ENCODE measurements at regions not wholly inside any gene's neighbourhood (a gene's known extent, or its start where the extent isn't known, plus 50 kb on each side); places are given as distances from the start of the nearest gene placed in this dataset.

DNA sequence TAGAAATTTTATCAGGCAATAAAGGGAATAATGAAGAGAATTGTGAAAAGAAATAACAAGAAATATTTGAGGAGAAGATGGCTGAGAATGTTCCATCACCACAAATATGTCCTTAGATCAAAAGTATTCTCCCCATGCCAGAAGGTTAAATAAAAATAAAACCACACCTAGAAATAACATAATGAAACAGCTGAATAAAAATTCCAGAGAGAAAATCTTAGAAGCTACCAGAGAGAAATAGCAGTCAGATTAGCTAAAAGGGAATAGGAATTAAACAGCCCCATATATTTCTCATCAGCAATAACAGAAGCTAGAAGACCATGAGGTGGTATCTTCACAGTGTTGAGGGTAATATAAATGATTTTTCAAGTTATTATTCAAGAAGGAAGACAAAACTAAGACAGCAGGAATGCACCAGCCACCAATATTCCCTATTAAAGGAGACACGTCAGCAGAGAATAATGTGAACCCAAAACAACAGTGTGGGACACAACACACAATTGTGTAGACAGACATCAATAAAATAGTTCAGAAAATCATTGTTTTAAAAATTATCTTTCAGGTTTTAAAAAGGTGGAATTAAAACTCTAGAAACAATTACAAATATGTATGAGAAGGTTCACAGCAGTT, 82.0 kb upstream of the NEDD4L start:
- Mint-ChIP-seq H3K27me3 (ENCODE audit: low read depth) (peaks cover 22% of the 10 kb centered on the region), H3K4me3 (no peak overlapping the region), H3K36me3 (no peaks in the 10 kb centered on the region), H3K9me3 (peaks cover 11% of the 10 kb centered on the region), H3K4me1 (no peaks in the 10 kb centered on the region), H3K27ac (no peak overlapping the region)
- TF ChIP-seq, protein P1, sequence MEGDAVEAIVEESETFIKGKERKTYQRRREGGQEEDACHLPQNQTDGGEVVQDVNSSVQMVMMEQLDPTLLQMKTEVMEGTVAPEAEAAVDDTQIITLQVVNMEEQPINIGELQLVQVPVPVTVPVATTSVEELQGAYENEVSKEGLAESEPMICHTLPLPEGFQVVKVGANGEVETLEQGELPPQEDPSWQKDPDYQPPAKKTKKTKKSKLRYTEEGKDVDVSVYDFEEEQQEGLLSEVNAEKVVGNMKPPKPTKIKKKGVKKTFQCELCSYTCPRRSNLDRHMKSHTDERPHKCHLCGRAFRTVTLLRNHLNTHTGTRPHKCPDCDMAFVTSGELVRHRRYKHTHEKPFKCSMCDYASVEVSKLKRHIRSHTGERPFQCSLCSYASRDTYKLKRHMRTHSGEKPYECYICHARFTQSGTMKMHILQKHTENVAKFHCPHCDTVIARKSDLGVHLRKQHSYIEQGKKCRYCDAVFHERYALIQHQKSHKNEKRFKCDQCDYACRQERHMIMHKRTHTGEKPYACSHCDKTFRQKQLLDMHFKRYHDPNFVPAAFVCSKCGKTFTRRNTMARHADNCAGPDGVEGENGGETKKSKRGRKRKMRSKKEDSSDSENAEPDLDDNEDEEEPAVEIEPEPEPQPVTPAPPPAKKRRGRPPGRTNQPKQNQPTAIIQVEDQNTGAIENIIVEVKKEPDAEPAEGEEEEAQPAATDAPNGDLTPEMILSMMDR (IDR thresholded peaks at IDR 0.05; ENCODE audit: unreplicated experiment), result no peak
- no peak for DNase-seq (ENCODE audit: low spot score in 2 of 2, unreplicated experiment in 2 of 2)

DNA sequence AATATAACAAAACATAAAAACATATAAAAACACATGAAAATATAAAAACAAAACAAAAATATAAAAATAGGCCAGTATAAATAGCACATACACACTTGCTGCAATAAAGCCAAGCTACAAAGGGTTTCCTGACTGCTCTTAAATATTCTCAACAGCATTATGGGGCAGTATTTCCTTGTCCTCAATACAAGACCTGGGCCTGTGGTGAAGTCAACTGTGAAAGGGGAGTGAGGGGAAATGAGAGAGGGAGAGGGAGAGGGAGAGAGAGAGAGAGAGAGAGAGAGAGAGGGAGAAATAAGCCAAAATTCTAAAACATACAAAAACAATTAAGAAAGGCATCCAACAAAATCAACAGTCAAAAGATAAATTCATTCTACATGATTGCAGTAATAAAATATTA, 82.6 kb upstream of the NEDD4L start:
- H3K4me3 Mint-ChIP-seq, result no peak overlapping the region
- no peak for DNase-seq (ENCODE audit: low spot score in 2 of 2, unreplicated experiment in 2 of 2)
- H3K36me3 Mint-ChIP-seq, result no peaks in the 10 kb centered on the region
- no peak overlapping the region for H3K27ac Mint-ChIP-seq
- no peaks in the 10 kb centered on the region for H3K4me1 Mint-ChIP-seq
- TF ChIP-seq, protein P1 (IDR thresholded peaks at IDR 0.05; ENCODE audit: unreplicated experiment), result no peak
- H3K27me3 Mint-ChIP-seq (ENCODE audit: low read depth), result peaks cover 22% of the 10 kb centered on the region
- peaks cover 11% of the 10 kb centered on the region for H3K9me3 Mint-ChIP-seq

DNA sequence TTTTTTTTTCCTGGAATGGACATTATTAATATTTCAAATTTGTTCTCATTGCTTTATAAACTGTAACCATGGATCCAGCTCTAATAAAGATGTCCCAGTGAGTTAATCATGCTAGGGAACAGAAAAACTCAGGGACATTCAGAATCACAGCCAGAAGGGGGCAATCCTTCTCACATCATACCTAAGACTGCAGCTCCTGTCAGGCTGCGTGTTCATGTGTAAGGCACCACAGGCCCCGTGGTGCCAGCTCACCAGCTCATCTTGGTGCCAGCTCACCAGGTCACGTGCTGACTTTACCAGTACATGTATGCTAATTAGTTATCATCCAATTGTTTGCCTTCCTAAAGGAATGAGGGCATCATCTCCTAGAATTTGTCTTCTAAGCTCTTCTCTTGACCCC, 84.7 kb upstream of the NEDD4L start:
- Mint-ChIP-seq H3K27me3 (ENCODE audit: low read depth) (peaks cover 22% of the 10 kb centered on the region), H3K9me3 (no peaks in the 10 kb centered on the region), H3K4me3 (no peak overlapping the region), H3K27ac (no peak overlapping the region), H3K36me3 (no peaks in the 10 kb centered on the region), H3K4me1 (no peaks in the 10 kb centered on the region)
- TF ChIP-seq, protein P1 (IDR thresholded peaks at IDR 0.05; ENCODE audit: unreplicated experiment), result no peak
- no peak for DNase-seq (ENCODE audit: low spot score in 2 of 2, unreplicated experiment in 2 of 2)

DNA sequence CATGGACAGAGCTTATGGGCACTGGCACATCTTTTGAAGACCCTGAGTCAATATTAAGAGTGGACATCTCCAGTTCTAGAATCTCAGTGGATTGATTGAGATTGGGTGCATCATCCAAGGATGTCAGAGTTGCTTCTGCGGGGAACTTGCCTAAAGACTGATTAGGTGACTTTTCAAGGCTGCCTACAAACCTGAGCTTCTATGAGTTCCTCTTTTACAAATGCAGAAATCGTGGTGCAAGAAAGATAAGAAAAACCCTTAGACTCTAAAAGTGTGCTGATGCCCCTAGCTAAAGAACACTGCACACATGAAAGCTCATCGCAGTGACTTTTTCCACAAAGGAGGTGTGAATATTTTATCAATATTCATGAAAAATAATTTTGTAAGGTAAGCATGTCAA, 86.8 kb upstream of the NEDD4L start:
- no peak overlapping the region for H3K4me3 Mint-ChIP-seq
- DNase-seq (ENCODE audit: low spot score in 2 of 2, unreplicated experiment in 2 of 2), result no peak
- TF ChIP-seq, protein P1 (IDR thresholded peaks at IDR 0.05; ENCODE audit: unreplicated experiment), result no peak
- no peak overlapping the region for H3K27ac Mint-ChIP-seq
- H3K27me3 Mint-ChIP-seq (ENCODE audit: low read depth), result peaks cover 24% of the 10 kb centered on the region
- no peaks in the 10 kb centered on the region for H3K9me3 Mint-ChIP-seq
- H3K36me3 Mint-ChIP-seq, result no peaks in the 10 kb centered on the region
- no peaks in the 10 kb centered on the region for H3K4me1 Mint-ChIP-seq

DNA sequence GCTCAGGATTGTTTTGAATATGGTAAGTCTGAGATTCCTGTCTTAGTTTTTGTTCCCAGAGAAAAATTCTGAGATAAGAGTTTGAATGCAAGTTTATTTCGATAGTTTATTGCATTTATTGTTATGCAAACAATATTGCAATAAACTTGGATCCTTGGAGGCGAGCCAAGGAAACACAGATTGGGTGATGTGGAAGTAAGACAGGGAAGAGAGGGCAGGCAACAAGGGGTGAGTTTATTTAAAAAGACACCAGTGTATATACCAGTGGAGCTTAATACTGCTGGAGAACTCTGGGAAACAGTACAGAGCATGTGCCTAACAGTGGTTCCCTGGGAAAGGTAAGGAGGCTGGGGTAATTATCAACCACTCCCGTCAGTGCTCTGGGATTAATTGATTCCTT, 87.5 kb upstream of the NEDD4L start:
- TF ChIP-seq, protein P1 (IDR thresholded peaks at IDR 0.05; ENCODE audit: unreplicated experiment), result no peak
- H3K27me3 Mint-ChIP-seq (ENCODE audit: low read depth), result peaks cover 30% of the 10 kb centered on the region
- H3K27ac Mint-ChIP-seq, result no peak overlapping the region
- no peaks in the 10 kb centered on the region for H3K4me1 Mint-ChIP-seq
- DNase-seq (ENCODE audit: low spot score in 2 of 2, unreplicated experiment in 2 of 2), result no peak
- no peak overlapping the region for H3K4me3 Mint-ChIP-seq
- H3K9me3 Mint-ChIP-seq, result no peaks in the 10 kb centered on the region
- H3K36me3 Mint-ChIP-seq, result no peaks in the 10 kb centered on the region

DNA sequence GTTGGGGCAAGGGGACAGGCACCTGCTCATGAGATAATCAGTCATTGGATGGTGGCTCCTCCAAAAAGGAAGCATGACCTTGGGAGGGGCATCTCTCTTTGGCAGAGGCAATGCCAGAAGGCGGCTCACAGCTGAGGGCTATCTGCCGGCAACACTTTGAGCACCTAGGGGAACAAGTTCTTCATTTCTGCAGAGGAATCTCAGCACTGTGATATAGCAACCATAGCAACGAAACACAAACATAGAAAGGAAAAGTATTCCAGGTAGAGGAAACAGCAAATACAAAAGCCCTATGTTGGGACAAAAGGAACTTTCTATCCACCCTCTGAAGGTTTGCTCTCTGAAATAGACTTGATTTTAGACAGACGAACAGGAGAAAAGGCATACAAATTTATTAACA, 89.1 kb upstream of the NEDD4L start:
- H3K27ac Mint-ChIP-seq, result no peak overlapping the region

More for the DNA sequence above, 89.1 kb upstream of the NEDD4L start:
- no peak for DNase-seq (ENCODE audit: low spot score in 2 of 2, unreplicated experiment in 2 of 2)
- Mint-ChIP-seq H3K4me1 (no peaks in the 10 kb centered on the region), H3K9me3 (no peaks in the 10 kb centered on the region), H3K4me3 (no peak overlapping the region), H3K36me3 (no peaks in the 10 kb centered on the region), H3K27me3 (ENCODE audit: low read depth) (peaks cover 30% of the 10 kb centered on the region)
- TF ChIP-seq, protein P1 (IDR thresholded peaks at IDR 0.05; ENCODE audit: unreplicated experiment), result no peak
